ENCODE measurements at regions not wholly inside any gene's neighbourhood (a gene's known extent, or its start where the extent isn't known, plus 50 kb on each side); places are given as distances from the start of the nearest gene placed in this dataset.

DNA sequence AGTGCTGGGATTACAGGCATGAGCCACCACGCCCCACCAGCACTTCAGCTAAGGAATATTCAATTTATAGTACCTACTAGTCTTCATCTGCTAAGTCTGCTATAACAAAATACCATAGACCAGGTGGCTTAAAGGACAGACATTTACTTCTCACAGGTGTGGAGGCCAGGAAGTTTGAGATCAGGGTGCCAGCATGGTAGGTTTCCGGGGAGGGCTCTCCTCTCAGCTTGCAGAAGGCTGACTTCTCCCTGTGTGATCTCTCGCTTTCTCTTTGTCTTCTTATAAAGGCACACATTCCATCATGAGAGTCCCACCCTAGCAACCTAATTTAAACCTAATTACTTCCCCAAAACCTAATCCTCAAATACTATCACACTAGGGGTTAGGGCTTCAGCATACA, 433.0 kb downstream of the INSC start:
- no peak for TF ChIP-seq POLR2A (IDR thresholded peaks at IDR 0.05)
- TF ChIP-seq, protein P1, sequence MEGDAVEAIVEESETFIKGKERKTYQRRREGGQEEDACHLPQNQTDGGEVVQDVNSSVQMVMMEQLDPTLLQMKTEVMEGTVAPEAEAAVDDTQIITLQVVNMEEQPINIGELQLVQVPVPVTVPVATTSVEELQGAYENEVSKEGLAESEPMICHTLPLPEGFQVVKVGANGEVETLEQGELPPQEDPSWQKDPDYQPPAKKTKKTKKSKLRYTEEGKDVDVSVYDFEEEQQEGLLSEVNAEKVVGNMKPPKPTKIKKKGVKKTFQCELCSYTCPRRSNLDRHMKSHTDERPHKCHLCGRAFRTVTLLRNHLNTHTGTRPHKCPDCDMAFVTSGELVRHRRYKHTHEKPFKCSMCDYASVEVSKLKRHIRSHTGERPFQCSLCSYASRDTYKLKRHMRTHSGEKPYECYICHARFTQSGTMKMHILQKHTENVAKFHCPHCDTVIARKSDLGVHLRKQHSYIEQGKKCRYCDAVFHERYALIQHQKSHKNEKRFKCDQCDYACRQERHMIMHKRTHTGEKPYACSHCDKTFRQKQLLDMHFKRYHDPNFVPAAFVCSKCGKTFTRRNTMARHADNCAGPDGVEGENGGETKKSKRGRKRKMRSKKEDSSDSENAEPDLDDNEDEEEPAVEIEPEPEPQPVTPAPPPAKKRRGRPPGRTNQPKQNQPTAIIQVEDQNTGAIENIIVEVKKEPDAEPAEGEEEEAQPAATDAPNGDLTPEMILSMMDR (IDR thresholded peaks at IDR 0.05) = no peak
